IMR-90 (cell line): ENCODE measurements at regions not wholly inside any gene's neighbourhood (a gene's known extent, or its start where the extent isn't known, plus 50 kb on each side); places are given as distances from the start of the nearest gene placed in this dataset.

Source experiments
- ATAC-seq: fragments of 200-7000 bp; cut with Tn5 transposase; 2 replicates; pipeline ENCODE4 v1.9.1; 2020; ENCODE audit warnings: low read depth, mild to moderate bottlenecking, moderate library complexity
- BruUV-seq: library from RNA; stranded (reverse); fragments of 400-500 nt; replicated peaks from 2 replicates; lab custom pipeline; 2021; lab: Mats Ljungman, UMichigan
- CTCF ChIA-PET: fragments of 300-600 bp; formaldehyde crosslinking; extraction: SDS; loops from one replicate; lab custom pipeline; 2021; ENCODE audit warnings: antibody characterized with exemption; lab: Yijun Ruan, JAX
- POLR2A ChIA-PET: fragments of 300-600 bp; sonication (Branson Sonifier 250); formaldehyde crosslinking; loops from one replicate; lab custom pipeline; 2022; ENCODE audit warnings: antibody characterized with exemption; ENCODE audit not compliant: unreplicated experiment; lab: Charles Lee
- DNase-seq: peaks from one replicate; pipeline ENCODE4 v3.0.0; 2013
- H2AFZ ChIP-seq: replicated peaks from 2 replicates; pipeline ENCODE3; 2013; ENCODE audit warnings: low read length, mild to moderate bottlenecking; ENCODE audit not compliant: poor library complexity
- H2AK5ac ChIP-seq: 2 replicates; pipeline ENCODE4 v1.6.1; 2013; ENCODE audit warnings: low read depth, low read length, inconsistent platforms
- H2AK9ac ChIP-seq: replicated peaks from 2 replicates; pipeline ENCODE3; 2013; ENCODE audit warnings: mild to moderate bottlenecking, low read depth, low read length, moderate library complexity; ENCODE audit not compliant: poor library complexity
- H2BK120ac ChIP-seq: 2 replicates; pipeline ENCODE4 v1.6.1; 2013; ENCODE audit warnings: low read depth, low read length, inconsistent platforms
- H2BK15ac ChIP-seq: 3 replicates; pipeline ENCODE4 v1.6.1; 2013; ENCODE audit warnings: low read depth, low read length, inconsistent platforms
- H2BK20ac ChIP-seq: 2 replicates; pipeline ENCODE4 v1.6.1; 2013; ENCODE audit warnings: low read depth, mild to moderate bottlenecking, inconsistent platforms, low read length, moderate library complexity
- H2BK5ac ChIP-seq: 2 replicates; pipeline ENCODE4 v1.6.1; 2013; ENCODE audit warnings: mild to moderate bottlenecking, low read depth, low read length, inconsistent platforms; ENCODE audit not compliant: poor library complexity, severe bottlenecking
- H3K14ac ChIP-seq: replicated peaks from 2 replicates; pipeline ENCODE4 v1.6.1; 2013; ENCODE audit warnings: low read depth, low read length, inconsistent platforms
- H3K18ac ChIP-seq: 2 replicates; pipeline ENCODE4 v1.6.1; 2013; ENCODE audit warnings: low read depth, low read length, control low read depth
- H3K23ac ChIP-seq: 2 replicates; pipeline ENCODE4 v1.6.1; 2013; ENCODE audit warnings: low read depth, low read length, inconsistent platforms
- H3K27ac ChIP-seq: 2 replicates; pipeline ENCODE4 v1.5.1; 2013; ENCODE audit warnings: mild to moderate bottlenecking, control low read depth, low read length; ENCODE audit not compliant: insufficient read depth
- H3K27me3 ChIP-seq: 2 replicates; pipeline ENCODE4 v1.6.1; 2013; ENCODE audit warnings: low read length; ENCODE audit not compliant: control insufficient read depth, insufficient read depth
- H3K36me3 ChIP-seq: 2 replicates; pipeline ENCODE4 v1.6.1; 2013; ENCODE audit warnings: low read length, mixed read lengths; ENCODE audit not compliant: control insufficient read depth, insufficient read depth
- H3K4ac ChIP-seq: 2 replicates; pipeline ENCODE4 v1.6.1; 2013; ENCODE audit warnings: low read depth, low read length, inconsistent platforms
- H3K4me1 ChIP-seq: 2 replicates; pipeline ENCODE4 v1.6.1; 2013; ENCODE audit warnings: low read length, mixed read lengths; ENCODE audit not compliant: control insufficient read depth, insufficient read depth
- H3K4me2 ChIP-seq: 2 replicates; pipeline ENCODE4 v1.6.1; 2013; ENCODE audit warnings: low read depth, mild to moderate bottlenecking, control low read depth, low read length, moderate library complexity
- H3K4me3 ChIP-seq: 2 replicates; pipeline ENCODE4 v1.5.1; 2013; ENCODE audit warnings: low read depth, mild to moderate bottlenecking, control low read depth, low read length, moderate library complexity; ENCODE audit not compliant: insufficient read depth
- H3K56ac ChIP-seq: 2 replicates; pipeline ENCODE4 v1.6.1; 2013; ENCODE audit warnings: low read length, inconsistent platforms; ENCODE audit not compliant: insufficient read depth; ENCODE audit errors: extremely low read depth
- H3K79me1 ChIP-seq, 2 experiments: 2 replicates each; pipeline ENCODE4 v1.6.1; 2013; ENCODE audit warnings: low read length in 2 of 2, inconsistent platforms in 1 of 2, low read depth in 1 of 2
- H3K9ac ChIP-seq: 2 replicates; pipeline ENCODE4 v1.6.1; 2013; ENCODE audit warnings: low read depth, low read length, control low read depth
- H3K9me1 ChIP-seq: 2 replicates; pipeline ENCODE4 v1.6.1; 2013; ENCODE audit warnings: low read length, inconsistent platforms; ENCODE audit not compliant: insufficient read depth
- H3K9me3 ChIP-seq: 2 replicates; pipeline ENCODE4 v1.6.1; 2013; ENCODE audit warnings: low read length; ENCODE audit not compliant: control insufficient read depth, insufficient read depth
- H4K20me1 ChIP-seq: 2 replicates; pipeline ENCODE4 v1.6.1; 2013; ENCODE audit warnings: low read length, inconsistent platforms; ENCODE audit not compliant: insufficient read depth
- H4K5ac ChIP-seq: 2 replicates; pipeline ENCODE4 v1.6.1; 2013; ENCODE audit warnings: mild to moderate bottlenecking, low read depth, low read length, control low read depth
- H4K8ac ChIP-seq, 2 experiments: 2 replicates each; pipeline ENCODE4 v1.6.1; 2013; ENCODE audit warnings: low read depth in 2 of 2, low read length in 2 of 2, control low read depth in 1 of 2, inconsistent platforms in 1 of 2
- H4K91ac ChIP-seq: 2 replicates; pipeline ENCODE4 v1.6.1; 2013; ENCODE audit warnings: low read depth, low read length, inconsistent platforms; ENCODE audit not compliant: insufficient read depth
- BHLHE40 ChIP-seq: fragments of 150-350 bp; IDR thresholded peaks from 2 replicates; pipeline ENCODE4 v1.6.1; 2016; ENCODE audit warnings: mild to moderate bottlenecking, low read depth, low read length
- CEBPB ChIP-seq: IDR thresholded peaks from 2 replicates; pipeline ENCODE4 v1.6.1; 2012; ENCODE audit warnings: low read depth, low read length, improper control_type of control experiment
- CHD1 ChIP-seq: IDR thresholded peaks from 2 replicates; pipeline ENCODE4 v1.6.1; 2012; ENCODE audit warnings: low read depth, low read length, improper control_type of control experiment
- CTCF ChIP-seq: conservative IDR thresholded peaks from 2 replicates; pipeline ENCODE4 v1.5.1; 2012; ENCODE audit warnings: mild to moderate bottlenecking, low read depth, low read length, improper control_type of control experiment
- FOS ChIP-seq: fragments of 150-350 bp; IDR thresholded peaks from 2 replicates; pipeline ENCODE4 v1.6.1; 2016; ENCODE audit warnings: low read depth, low read length
- MAFK ChIP-seq: IDR thresholded peaks from 2 replicates; pipeline ENCODE4 v1.6.1; 2012; ENCODE audit warnings: low read depth, low read length, improper control_type of control experiment
- MAZ ChIP-seq: IDR thresholded peaks from 2 replicates; pipeline ENCODE4 v1.6.1; 2012; ENCODE audit warnings: low read depth, mild to moderate bottlenecking, low read length, improper control_type of control experiment, moderate library complexity, borderline replicate concordance
- MXI1 ChIP-seq: IDR thresholded peaks from 2 replicates; pipeline ENCODE4 v1.6.1; 2012; ENCODE audit warnings: low read depth, mild to moderate bottlenecking, low read length, moderate library complexity, borderline replicate concordance
- NFE2L2 ChIP-seq: fragments of 150-350 bp; IDR thresholded peaks from 2 replicates; pipeline ENCODE4 v1.6.1; 2016; ENCODE audit warnings: low read depth, mild to moderate bottlenecking, low read length
- POLR2A ChIP-seq: IDR thresholded peaks from 2 replicates; pipeline ENCODE4 v1.6.1; 2012; ENCODE audit warnings: mild to moderate bottlenecking, low read depth, low read length
- RAD21 ChIP-seq: IDR thresholded peaks from 2 replicates; pipeline ENCODE4 v1.6.1; 2012; ENCODE audit warnings: low read length, improper control_type of control experiment
- RCOR1 ChIP-seq: IDR thresholded peaks from 2 replicates; pipeline ENCODE4 v1.6.1; 2012; ENCODE audit warnings: mild to moderate bottlenecking, low read length, improper control_type of control experiment; ENCODE audit not compliant: insufficient replicate concordance
- RFX5 ChIP-seq: IDR thresholded peaks from 2 replicates; pipeline ENCODE4 v1.8.0; 2012; ENCODE audit warnings: low read depth, mild to moderate bottlenecking, low read length, moderate library complexity
- SMC3 ChIP-seq: fragments of 150-350 bp; IDR thresholded peaks from 2 replicates; pipeline ENCODE4 v1.6.1; 2016; ENCODE audit warnings: low read depth, mild to moderate bottlenecking, antibody characterized with exemption, low read length, moderate library complexity
- USF2 ChIP-seq: fragments of 150-350 bp; IDR thresholded peaks from 2 replicates; pipeline ENCODE4 v1.6.1; 2017; ENCODE audit warnings: mild to moderate bottlenecking, antibody characterized with exemption, low read length, low read depth
- WGBS, 2 experiments: methylation state at CpG; one replicate each; pipeline versions ENCODE4 v1.1.5 to v1.1.7; 2013; ENCODE audit warnings: missing lambda C conversion rate in 2 of 2; ENCODE audit not compliant: insufficient read length in 1 of 2; ENCODE audit errors: extremely low coverage in 2 of 2; 5-methylcytosine and 5-hydroxymethylcytosine counted together
- dilution Hi-C: fragments of 300-500 bp; cut with HindIII; formaldehyde crosslinking; loops from one replicate; pipeline ENCODE4 v1.14.3; 2018; ENCODE audit warnings: low sequenced_read_pairs; ENCODE audit not compliant: unreplicated experiment
- in situ Hi-C: fragments of 300-500 bp; cut with MboI; formaldehyde crosslinking; loops from 3 replicates; pipeline ENCODE4 v1.14.3; 2019; ENCODE audit warnings: low sequenced_read_pairs, inconsistent platforms, mixed read lengths
- intact Hi-C: fragments of 100-400 bp; cut with micrococcal nuclease; formaldehyde crosslinking; loops from 2 replicates; pipeline ENCODE4 v1.10.0; 2022
- TF ChIP-seq, protein P1 (sequence below): fragments of 150-350 bp; IDR thresholded peaks from 2 replicates; pipeline ENCODE4 v1.6.1; 2016; ENCODE audit warnings: low read depth, mild to moderate bottlenecking, low read length, moderate library complexity, borderline replicate concordance

GRCh38 chr9:118647331-118647730, 721.9 kb downstream of the BRINP1 start:
- Histone ChIP-seq H3K4me3 (no peak overlapping the region), H3K27me3 (no peaks in the 10 kb centered on the region), H3K4me1 (no peaks in the 10 kb centered on the region), H2BK20ac (no peak overlapping the region), H2BK120ac (no peak overlapping the region), H3K9me3 (peaks cover 10% of the 10 kb centered on the region), H4K8ac (no peak overlapping the region), H3K18ac (no peak overlapping the region), H2AK9ac (no peak overlapping the region), H3K9ac (no peak overlapping the region), H2AFZ (no peak overlapping the region), H2BK15ac (no peak overlapping the region), H4K5ac (no peak overlapping the region), H3K79me1 (no peaks in the 10 kb centered on the region), H2BK5ac (no peak overlapping the region), H3K14ac (no peak overlapping the region), H2AK5ac (no peak overlapping the region), H3K56ac (no peak overlapping the region), H3K4ac (no peak overlapping the region), H3K4me2 (no peak overlapping the region), H3K23ac (no peak overlapping the region), H4K91ac (no peak overlapping the region), H3K27ac (no peak overlapping the region), H3K36me3 (no peaks in the 10 kb centered on the region), H3K9me1 (no peaks in the 10 kb centered on the region), H4K20me1 (no peaks in the 10 kb centered on the region)
- no CpG with 5 or more reads among the region's 1 CpG for WGBS, 2 experiments
- intact Hi-C loops (no loop called here), in situ Hi-C loops (no loop called here), dilution Hi-C loops (no loop called here)
- BruUV-seq: no TSS peak
- CTCF ChIA-PET: no interaction called here
- ATAC-seq (no peak), DNase-seq (no peak)
- TF ChIP-seq RFX5: no peak
- TF ChIP-seq NFE2L2: no peak
- no peak for TF ChIP-seq CHD1
- TF ChIP-seq MAZ: no peak
- TF ChIP-seq, protein P1, sequence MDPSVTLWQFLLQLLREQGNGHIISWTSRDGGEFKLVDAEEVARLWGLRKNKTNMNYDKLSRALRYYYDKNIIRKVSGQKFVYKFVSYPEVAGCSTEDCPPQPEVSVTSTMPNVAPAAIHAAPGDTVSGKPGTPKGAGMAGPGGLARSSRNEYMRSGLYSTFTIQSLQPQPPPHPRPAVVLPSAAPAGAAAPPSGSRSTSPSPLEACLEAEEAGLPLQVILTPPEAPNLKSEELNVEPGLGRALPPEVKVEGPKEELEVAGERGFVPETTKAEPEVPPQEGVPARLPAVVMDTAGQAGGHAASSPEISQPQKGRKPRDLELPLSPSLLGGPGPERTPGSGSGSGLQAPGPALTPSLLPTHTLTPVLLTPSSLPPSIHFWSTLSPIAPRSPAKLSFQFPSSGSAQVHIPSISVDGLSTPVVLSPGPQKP: no peak
- TF ChIP-seq FOS: no peak
- TF ChIP-seq RCOR1: no peak
- no peak for TF ChIP-seq MAFK
- no peak for TF ChIP-seq RAD21
- TF ChIP-seq BHLHE40: no peak
- no peak for TF ChIP-seq CTCF
- TF ChIP-seq CEBPB: no peak
- no peak for TF ChIP-seq MXI1
- no peak for TF ChIP-seq SMC3
- TF ChIP-seq POLR2A: no peak
- TF ChIP-seq USF2: no peak
- POLR2A ChIA-PET: no interaction called here
